ENCODE measurements at regions not wholly inside any gene's neighbourhood (a gene's known extent, or its start where the extent isn't known, plus 50 kb on each side); places are given as distances from the start of the nearest gene placed in this dataset.

- H3K36me3 Mint-ChIP-seq (ENCODE audit: insufficient read depth) = no peaks in the 10 kb centered on the region
- no peak overlapping the region for H3K4me3 Mint-ChIP-seq
- peaks cover 43% of the 10 kb centered on the region for H3K27me3 Mint-ChIP-seq
- H3K4me1 Mint-ChIP-seq = no peaks in the 10 kb centered on the region
- DNase-seq (ENCODE audit: low spot score in 2 of 2) (no peak), ATAC-seq (replicated peaks; ENCODE audit: extremely low read depth, poor library complexity, severe bottlenecking) (no peak)
- H3K9me3 Mint-ChIP-seq = no peaks in the 10 kb centered on the region
- no peak overlapping the region for H3K27ac Mint-ChIP-seq (ENCODE audit: low read depth)
These were observed 291.9 kb downstream of the AJAP1 start for GRCh38 chr1:4946343-4946742.

DNA sequence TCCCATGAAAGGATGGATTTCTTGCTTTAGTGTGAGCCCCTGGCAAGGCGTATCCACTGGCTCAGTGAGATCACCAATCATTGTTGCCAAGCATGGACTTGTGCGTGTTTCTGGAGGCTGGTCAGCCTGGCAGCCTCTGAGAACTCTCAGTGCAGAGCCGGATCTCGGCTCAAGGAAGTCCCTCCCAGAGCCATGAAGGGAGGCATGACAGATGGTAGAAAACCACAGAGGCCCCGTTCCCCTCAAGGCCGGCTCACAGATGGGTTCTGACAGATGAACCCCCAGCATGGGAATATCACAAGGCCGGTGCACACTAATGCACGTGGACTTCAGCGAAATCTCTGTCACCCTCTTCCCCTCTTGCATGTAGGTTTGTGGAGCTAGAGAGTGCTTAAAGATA lies 290.5 kb downstream of the AJAP1 start:
- Mint-ChIP-seq H3K27me3 (peaks cover 40% of the 10 kb centered on the region), H3K27ac (ENCODE audit: low read depth) (no peak overlapping the region), H3K4me1 (no peaks in the 10 kb centered on the region), H3K36me3 (ENCODE audit: insufficient read depth) (no peaks in the 10 kb centered on the region), H3K9me3 (peaks cover 2% of the 10 kb centered on the region), H3K4me3 (no peak overlapping the region)
- DNase-seq (ENCODE audit: low spot score in 2 of 2) (no peak), ATAC-seq (replicated peaks; ENCODE audit: extremely low read depth, poor library complexity, severe bottlenecking) (no peak)

DNA sequence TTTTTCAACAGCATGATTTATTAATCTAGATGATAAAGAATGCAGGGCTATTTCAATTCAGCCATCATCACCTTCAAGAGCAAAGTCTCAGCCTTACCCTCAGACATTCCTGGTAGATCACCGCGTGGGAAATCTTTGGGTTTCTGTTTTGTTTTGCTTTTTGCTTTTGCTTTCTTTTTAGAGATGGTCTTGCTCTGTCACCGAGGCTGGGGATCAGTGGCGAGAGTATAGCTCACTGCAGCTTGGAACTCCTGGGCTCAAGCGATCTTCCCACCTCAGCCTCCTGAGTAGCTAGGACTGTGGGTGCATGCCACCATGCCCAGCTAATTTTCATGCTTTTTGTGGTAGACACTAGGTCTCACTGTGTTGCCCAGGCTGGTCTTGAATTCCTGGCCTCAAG lies 289.7 kb downstream of the AJAP1 start:
- no peak overlapping the region for H3K4me3 Mint-ChIP-seq
- H3K27ac Mint-ChIP-seq (ENCODE audit: low read depth) = no peak overlapping the region
- H3K9me3 Mint-ChIP-seq = peaks cover 10% of the 10 kb centered on the region
- no peaks in the 10 kb centered on the region for H3K4me1 Mint-ChIP-seq
- H3K36me3 Mint-ChIP-seq (ENCODE audit: insufficient read depth) = no peaks in the 10 kb centered on the region
- ATAC-seq (replicated peaks; ENCODE audit: extremely low read depth, poor library complexity, severe bottlenecking) (no peak), DNase-seq (ENCODE audit: low spot score in 2 of 2) (no peak)
- H3K27me3 Mint-ChIP-seq = peaks cover 31% of the 10 kb centered on the region

DNA sequence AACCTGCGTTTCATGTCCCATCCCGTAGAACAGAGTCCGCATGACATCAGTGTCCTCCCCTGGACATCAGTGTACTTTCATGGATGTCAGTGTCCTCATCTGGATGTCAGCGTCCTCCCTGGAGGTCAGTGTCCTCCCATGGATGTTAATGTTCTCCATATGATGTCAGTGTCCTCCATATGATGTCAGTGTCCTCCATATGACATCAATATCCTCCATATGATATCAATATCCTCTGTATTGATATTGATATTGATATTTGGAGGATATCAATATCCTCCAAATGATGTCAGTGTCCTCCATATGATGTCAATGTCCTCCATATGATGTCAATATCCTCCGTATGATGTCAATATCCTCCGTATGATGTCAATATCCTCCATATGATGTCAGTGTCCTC lies 284.9 kb downstream of the AJAP1 start:
- no peaks in the 10 kb centered on the region for H3K36me3 Mint-ChIP-seq (ENCODE audit: insufficient read depth)
- ATAC-seq (replicated peaks; ENCODE audit: extremely low read depth, poor library complexity, severe bottlenecking) (no peak), DNase-seq (ENCODE audit: low spot score in 2 of 2) (no peak)
- H3K4me1 Mint-ChIP-seq = no peaks in the 10 kb centered on the region
- no peak overlapping the region for H3K27ac Mint-ChIP-seq (ENCODE audit: low read depth)
- H3K4me3 Mint-ChIP-seq = no peak overlapping the region
- H3K9me3 Mint-ChIP-seq = peaks cover 11% of the 10 kb centered on the region
- H3K27me3 Mint-ChIP-seq = peaks cover 34% of the 10 kb centered on the region

GRCh38 chr1:4937876-4938534 lies 283.6 kb downstream of the AJAP1 start:
- ATAC-seq (replicated peaks; ENCODE audit: extremely low read depth, poor library complexity, severe bottlenecking) (no peak), DNase-seq (ENCODE audit: low spot score in 2 of 2) (no peak)
- Mint-ChIP-seq H3K27ac (ENCODE audit: low read depth) (no peak overlapping the region), H3K36me3 (ENCODE audit: insufficient read depth) (no peaks in the 10 kb centered on the region), H3K9me3 (peaks cover 11% of the 10 kb centered on the region), H3K4me3 (no peak overlapping the region), H3K27me3 (peaks cover 29% of the 10 kb centered on the region), H3K4me1 (no peaks in the 10 kb centered on the region)

GRCh38 chr1:4935807-4936206 lies 281.4 kb downstream of the AJAP1 start:
- H3K27ac Mint-ChIP-seq (ENCODE audit: low read depth) = no peak overlapping the region
- H3K36me3 Mint-ChIP-seq (ENCODE audit: insufficient read depth) = no peaks in the 10 kb centered on the region
- H3K27me3 Mint-ChIP-seq = peaks cover 33% of the 10 kb centered on the region
- H3K4me3 Mint-ChIP-seq = no peak overlapping the region
- no peak for ATAC-seq (replicated peaks; ENCODE audit: extremely low read depth, poor library complexity, severe bottlenecking)
- H3K4me1 Mint-ChIP-seq = no peaks in the 10 kb centered on the region
- peaks cover 11% of the 10 kb centered on the region for H3K9me3 Mint-ChIP-seq
- no peak for DNase-seq (ENCODE audit: low spot score in 2 of 2)

- H3K4me3 Mint-ChIP-seq = no peak overlapping the region
- no peak overlapping the region for H3K27ac Mint-ChIP-seq (ENCODE audit: low read depth)
- DNase-seq (ENCODE audit: low spot score in 2 of 2) (no peak), ATAC-seq (replicated peaks; ENCODE audit: extremely low read depth, poor library complexity, severe bottlenecking) (no peak)
- no peaks in the 10 kb centered on the region for H3K9me3 Mint-ChIP-seq
- H3K36me3 Mint-ChIP-seq (ENCODE audit: insufficient read depth) = no peaks in the 10 kb centered on the region
- peaks cover 35% of the 10 kb centered on the region for H3K27me3 Mint-ChIP-seq
- no peaks in the 10 kb centered on the region for H3K4me1 Mint-ChIP-seq
These were observed 278.8 kb downstream of the AJAP1 start for GRCh38 chr1:4933232-4933631.

- Mint-ChIP-seq H3K27me3 (peaks cover 35% of the 10 kb centered on the region), H3K4me1 (no peaks in the 10 kb centered on the region)
These were observed 278.1 kb downstream of the AJAP1 start for GRCh38 chr1:4932311-4933030.

DNA sequence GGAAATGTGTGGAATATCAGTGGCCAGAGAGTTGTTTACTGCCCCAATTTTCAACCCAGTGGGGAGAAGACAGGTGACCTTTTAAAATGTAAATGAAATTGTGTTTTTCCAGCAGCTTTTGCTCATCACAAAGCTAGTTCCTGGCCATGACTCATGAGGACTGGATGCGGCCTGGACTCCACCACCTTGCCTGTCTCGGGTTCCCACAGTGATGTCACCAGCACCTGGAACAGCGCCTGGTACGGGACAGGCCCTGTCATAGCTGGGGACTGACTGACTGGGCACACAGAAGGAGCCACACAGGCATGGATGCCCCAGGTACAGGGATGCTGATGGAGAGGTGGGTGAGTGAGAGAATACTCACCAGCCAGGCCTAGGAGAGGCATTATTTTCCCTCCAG lies 277.1 kb downstream of the AJAP1 start:
- H3K4me3 Mint-ChIP-seq = no peak overlapping the region
- H3K9me3 Mint-ChIP-seq = no peaks in the 10 kb centered on the region
- no peaks in the 10 kb centered on the region for H3K36me3 Mint-ChIP-seq (ENCODE audit: insufficient read depth)
- H3K27ac Mint-ChIP-seq (ENCODE audit: low read depth) = no peak overlapping the region
- ATAC-seq (replicated peaks; ENCODE audit: extremely low read depth, poor library complexity, severe bottlenecking) (no peak), DNase-seq (ENCODE audit: low spot score in 2 of 2) (no peak)
- H3K4me1 Mint-ChIP-seq = no peaks in the 10 kb centered on the region
- H3K27me3 Mint-ChIP-seq = peaks cover 35% of the 10 kb centered on the region

More at GRCh38 chr1:4932311-4933030, 278.1 kb downstream of the AJAP1 start:
- DNase-seq (ENCODE audit: low spot score in 2 of 2) (no peak), ATAC-seq (replicated peaks; ENCODE audit: extremely low read depth, poor library complexity, severe bottlenecking) (no peak)
- Mint-ChIP-seq H3K27ac (ENCODE audit: low read depth) (no peak overlapping the region), H3K4me3 (no peak overlapping the region), H3K36me3 (ENCODE audit: insufficient read depth) (no peaks in the 10 kb centered on the region), H3K9me3 (no peaks in the 10 kb centered on the region)

DNA sequence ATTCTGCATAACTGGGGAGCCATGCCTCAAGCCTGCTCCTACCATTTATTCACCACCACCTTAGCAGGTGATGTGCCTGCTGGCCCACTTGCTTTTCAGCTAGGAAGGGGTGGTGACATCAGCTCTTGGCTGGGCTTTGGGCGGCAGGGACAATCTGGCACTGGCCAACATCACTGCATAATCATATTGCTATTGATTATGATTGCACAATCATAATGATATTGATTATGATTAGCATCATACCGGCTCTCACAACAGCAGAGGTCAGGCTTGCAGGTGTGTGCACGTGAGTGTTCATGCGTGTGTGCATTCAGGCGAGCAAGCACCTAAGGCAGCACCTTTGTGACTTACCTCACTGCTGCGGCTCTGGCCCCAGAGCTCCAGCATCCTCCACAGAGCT lies 273.8 kb downstream of the AJAP1 start:
- no peaks in the 10 kb centered on the region for H3K36me3 Mint-ChIP-seq (ENCODE audit: insufficient read depth)
- no peak for ATAC-seq (replicated peaks; ENCODE audit: extremely low read depth, poor library complexity, severe bottlenecking)
- H3K9me3 Mint-ChIP-seq = no peaks in the 10 kb centered on the region
- H3K27ac Mint-ChIP-seq (ENCODE audit: low read depth) = no peak overlapping the region
- DNase-seq (ENCODE audit: low spot score in 2 of 2) = no peak
- no peaks in the 10 kb centered on the region for H3K4me1 Mint-ChIP-seq
- no peak overlapping the region for H3K4me3 Mint-ChIP-seq
- peaks cover 20% of the 10 kb centered on the region for H3K27me3 Mint-ChIP-seq

DNA sequence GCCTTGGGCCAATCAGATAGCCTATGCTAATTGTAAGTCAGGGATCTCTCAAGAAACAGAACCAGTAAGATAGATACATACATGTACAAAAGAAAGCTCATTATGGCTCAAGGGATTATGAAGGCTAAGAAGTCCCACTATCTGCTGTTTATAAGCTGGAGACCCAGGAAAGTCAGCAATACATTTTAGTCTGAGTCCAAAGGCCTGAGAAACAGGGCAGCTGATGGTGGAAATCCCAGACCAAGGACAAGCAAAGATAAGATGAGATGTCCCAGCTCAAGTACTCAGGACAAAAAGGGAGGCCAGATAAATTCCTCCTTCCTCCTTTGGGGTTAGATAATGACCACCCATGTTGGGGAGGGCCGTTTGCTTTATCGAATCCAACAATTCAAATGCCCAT lies 269.9 kb downstream of the AJAP1 start:
- Mint-ChIP-seq H3K27ac (ENCODE audit: low read depth) (no peak overlapping the region), H3K4me3 (no peak overlapping the region), H3K27me3 (peaks cover 18% of the 10 kb centered on the region), H3K9me3 (peaks cover 7% of the 10 kb centered on the region), H3K36me3 (ENCODE audit: insufficient read depth) (no peaks in the 10 kb centered on the region), H3K4me1 (no peaks in the 10 kb centered on the region)
- no peak for ATAC-seq (replicated peaks; ENCODE audit: extremely low read depth, poor library complexity, severe bottlenecking)
- DNase-seq (ENCODE audit: low spot score in 2 of 2) = no peak

DNA sequence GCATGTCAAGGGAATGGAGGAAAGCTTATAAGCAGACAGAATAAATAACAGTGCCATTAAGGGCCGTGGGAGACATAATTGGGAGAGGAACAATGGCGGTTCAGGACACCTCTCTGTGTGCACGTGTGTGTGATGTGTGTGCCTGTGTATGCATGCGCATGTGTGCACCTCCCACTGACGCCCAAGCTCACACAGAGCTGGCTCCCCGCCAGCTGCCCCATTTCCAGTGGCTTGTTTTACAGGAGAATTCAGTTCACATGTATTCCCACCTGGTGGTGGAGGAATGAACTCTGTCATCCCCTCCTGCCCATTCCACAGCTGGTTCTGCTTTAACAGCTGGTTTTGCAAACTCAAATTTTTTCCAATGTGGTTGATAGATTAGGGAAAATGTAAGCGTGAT lies 262.2 kb downstream of the AJAP1 start:
- Mint-ChIP-seq H3K27me3 (peaks cover 60% of the 10 kb centered on the region), H3K4me1 (no peaks in the 10 kb centered on the region), H3K9me3 (peaks cover 7% of the 10 kb centered on the region), H3K27ac (ENCODE audit: low read depth) (no peak overlapping the region), H3K4me3 (no peak overlapping the region), H3K36me3 (ENCODE audit: insufficient read depth) (peaks cover under 1% of the 10 kb centered on the region)
- DNase-seq (ENCODE audit: low spot score in 2 of 2) = no peak
- no peak for ATAC-seq (replicated peaks; ENCODE audit: extremely low read depth, poor library complexity, severe bottlenecking)

DNA sequence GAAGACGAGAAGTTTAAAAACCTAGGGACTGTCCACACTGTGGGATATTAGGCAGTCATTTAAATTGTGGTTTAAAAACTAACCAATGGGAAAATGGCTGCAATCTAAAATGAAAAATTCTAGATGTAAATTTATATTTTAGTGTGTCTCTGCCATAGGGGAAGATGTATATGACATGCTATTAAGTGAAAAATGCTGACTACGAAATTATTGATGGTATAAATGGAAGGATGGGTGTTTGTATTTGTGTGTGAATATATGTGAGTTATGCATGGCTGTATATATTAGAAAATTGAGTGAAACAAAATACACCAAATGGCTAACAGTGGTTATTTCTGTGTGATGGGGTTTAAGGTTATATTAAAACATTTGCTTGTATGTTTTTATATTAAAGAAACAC lies 260.7 kb downstream of the AJAP1 start:
- peaks cover 1% of the 10 kb centered on the region for H3K36me3 Mint-ChIP-seq (ENCODE audit: insufficient read depth)
- H3K4me1 Mint-ChIP-seq = no peaks in the 10 kb centered on the region
- no peak overlapping the region for H3K27ac Mint-ChIP-seq (ENCODE audit: low read depth)
- peaks cover 5% of the 10 kb centered on the region for H3K9me3 Mint-ChIP-seq
- ATAC-seq (replicated peaks; ENCODE audit: extremely low read depth, poor library complexity, severe bottlenecking) = no peak
- DNase-seq (ENCODE audit: low spot score in 2 of 2) = no peak
- H3K27me3 Mint-ChIP-seq = peaks cover 56% of the 10 kb centered on the region
- no peak overlapping the region for H3K4me3 Mint-ChIP-seq
